KMS-11 (cell line): ENCODE measurements at regions not wholly inside any gene's neighbourhood (a gene's known extent, or its start where the extent isn't known, plus 50 kb on each side); places are given as distances from the start of the nearest gene placed in this dataset.

Source experiments
- H2AFZ ChIP-seq: fragments of 200-600 bp; sonication (generic); 2 replicates; pipeline ENCODE4 v1.6.1; 2016; ENCODE audit warnings: antibody characterized with exemption, mixed run types, low read depth
- H3K27ac ChIP-seq: fragments of 200-600 bp; sonication (generic); 2 replicates; pipeline ENCODE4 v1.6.1; 2016; ENCODE audit warnings: mild to moderate bottlenecking, mixed run types
- H3K27me3 ChIP-seq: fragments of 200-600 bp; sonication (generic); 2 replicates; pipeline ENCODE4 v1.6.1; 2017; ENCODE audit warnings: mild to moderate bottlenecking, low read depth, mixed run types, moderate library complexity; ENCODE audit not compliant: insufficient read depth
- H3K36me3 ChIP-seq: fragments of 200-600 bp; sonication (generic); 2 replicates; pipeline ENCODE4 v1.6.1; 2017; ENCODE audit warnings: mild to moderate bottlenecking, mixed run types; ENCODE audit not compliant: insufficient read depth
- H3K4me1 ChIP-seq: fragments of 200-600 bp; sonication (generic); 2 replicates; pipeline ENCODE4 v1.6.1; 2016; ENCODE audit warnings: mild to moderate bottlenecking, low read depth, mixed run types; ENCODE audit not compliant: poor library complexity, severe bottlenecking
- H3K4me2 ChIP-seq: fragments of 200-600 bp; sonication (generic); 2 replicates; pipeline ENCODE4 v1.7.0; 2016; ENCODE audit warnings: mild to moderate bottlenecking, mixed run types
- H3K4me3 ChIP-seq: fragments of 200-600 bp; sonication (generic); IDR thresholded peaks from 2 replicates; pipeline ENCODE4 v1.6.1; 2017; ENCODE audit warnings: low read depth, low read length, mixed read lengths; ENCODE audit not compliant: insufficient read depth
- H3K79me2 ChIP-seq: fragments of 200-600 bp; sonication (generic); 2 replicates; pipeline ENCODE4 v1.6.1; 2016; ENCODE audit warnings: low read depth, mixed run types; ENCODE audit not compliant: insufficient read depth
- H3K9ac ChIP-seq: fragments of 200-600 bp; sonication (generic); 2 replicates; pipeline ENCODE4 v1.6.1; 2016; ENCODE audit warnings: mild to moderate bottlenecking, mixed run types
- H4K20me1 ChIP-seq: fragments of 200-600 bp; sonication (generic); 2 replicates; pipeline ENCODE4 v1.6.1; 2016; ENCODE audit warnings: mild to moderate bottlenecking, mixed run types; ENCODE audit not compliant: insufficient read depth
- TF ChIP-seq, protein P1 (sequence below): fragments of 200-600 bp; sonication (generic); conservative IDR thresholded peaks from 2 replicates; pipeline ENCODE4 v1.6.1; 2017; ENCODE audit warnings: low read depth, mild to moderate bottlenecking, antibody characterized with exemption, low read length, moderate library complexity, mixed read lengths

DNA sequence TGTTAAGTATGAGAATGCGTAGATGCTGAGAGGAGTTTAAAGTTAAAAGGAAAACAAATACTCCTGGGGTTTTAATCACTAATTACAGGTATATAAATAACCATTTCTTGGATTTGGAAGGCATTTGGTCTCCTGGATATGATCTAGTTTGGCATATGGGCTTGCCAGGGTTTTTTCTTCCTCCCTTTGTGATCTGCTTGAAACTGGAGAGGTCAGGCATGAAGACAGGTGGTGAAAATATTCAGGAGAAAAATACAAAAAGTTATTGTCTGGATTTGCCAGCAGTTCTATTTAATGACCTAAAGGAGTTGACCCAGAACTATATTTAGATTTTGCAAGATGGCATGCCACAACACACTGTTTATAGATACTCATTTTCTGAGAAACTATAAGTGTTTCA, 136.3 kb downstream of the DIPK2A start:
- H3K9ac ChIP-seq: no peak overlapping the region
- peaks cover 29% of the 10 kb centered on the region for H3K4me1 ChIP-seq
- H3K4me3 ChIP-seq: no peak overlapping the region
- TF ChIP-seq, protein P1, sequence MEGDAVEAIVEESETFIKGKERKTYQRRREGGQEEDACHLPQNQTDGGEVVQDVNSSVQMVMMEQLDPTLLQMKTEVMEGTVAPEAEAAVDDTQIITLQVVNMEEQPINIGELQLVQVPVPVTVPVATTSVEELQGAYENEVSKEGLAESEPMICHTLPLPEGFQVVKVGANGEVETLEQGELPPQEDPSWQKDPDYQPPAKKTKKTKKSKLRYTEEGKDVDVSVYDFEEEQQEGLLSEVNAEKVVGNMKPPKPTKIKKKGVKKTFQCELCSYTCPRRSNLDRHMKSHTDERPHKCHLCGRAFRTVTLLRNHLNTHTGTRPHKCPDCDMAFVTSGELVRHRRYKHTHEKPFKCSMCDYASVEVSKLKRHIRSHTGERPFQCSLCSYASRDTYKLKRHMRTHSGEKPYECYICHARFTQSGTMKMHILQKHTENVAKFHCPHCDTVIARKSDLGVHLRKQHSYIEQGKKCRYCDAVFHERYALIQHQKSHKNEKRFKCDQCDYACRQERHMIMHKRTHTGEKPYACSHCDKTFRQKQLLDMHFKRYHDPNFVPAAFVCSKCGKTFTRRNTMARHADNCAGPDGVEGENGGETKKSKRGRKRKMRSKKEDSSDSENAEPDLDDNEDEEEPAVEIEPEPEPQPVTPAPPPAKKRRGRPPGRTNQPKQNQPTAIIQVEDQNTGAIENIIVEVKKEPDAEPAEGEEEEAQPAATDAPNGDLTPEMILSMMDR: no peak
- H2AFZ ChIP-seq: no peak overlapping the region
- no peak overlapping the region for H3K4me2 ChIP-seq
- H3K27me3 ChIP-seq: no peaks in the 10 kb centered on the region
- H3K79me2 ChIP-seq: no peaks in the 10 kb centered on the region
- H4K20me1 ChIP-seq: no peaks in the 10 kb centered on the region
- no peaks in the 10 kb centered on the region for H3K36me3 ChIP-seq
- no peak overlapping the region for H3K27ac ChIP-seq

DNA sequence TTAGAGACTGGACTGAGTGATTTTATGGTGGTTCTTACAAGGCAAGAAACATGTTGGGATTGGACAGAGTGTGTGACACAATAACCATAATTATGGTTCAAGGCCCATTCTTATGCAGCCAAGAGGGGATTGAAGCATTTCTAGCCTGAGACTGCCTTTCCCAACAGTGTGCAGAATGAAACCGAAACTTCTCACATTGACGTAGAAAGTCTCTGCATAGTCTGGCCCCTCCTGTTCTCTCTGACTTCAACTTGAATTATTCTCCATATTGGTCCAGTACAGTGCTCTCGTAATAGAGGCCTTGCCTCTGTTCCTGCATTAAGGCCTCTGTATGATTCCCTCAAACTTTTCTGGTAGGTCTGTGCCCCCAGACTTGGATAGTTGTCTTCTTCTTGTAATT, 138.3 kb downstream of the DIPK2A start:
- Histone ChIP-seq H3K27me3 (no peaks in the 10 kb centered on the region), H3K36me3 (no peaks in the 10 kb centered on the region), H3K4me1 (peaks cover 41% of the 10 kb centered on the region), H3K27ac (peak overlapping the region; percentile 21; the same call in 1 of the 2 replicates), H2AFZ (peak overlapping the region; percentile 41), H3K9ac (no peak overlapping the region), H3K79me2 (no peaks in the 10 kb centered on the region), H3K4me2 (peak overlapping the region; percentile 94), H3K4me3 (no peak overlapping the region), H4K20me1 (no peaks in the 10 kb centered on the region)
- TF ChIP-seq, protein P1: no peak

DNA sequence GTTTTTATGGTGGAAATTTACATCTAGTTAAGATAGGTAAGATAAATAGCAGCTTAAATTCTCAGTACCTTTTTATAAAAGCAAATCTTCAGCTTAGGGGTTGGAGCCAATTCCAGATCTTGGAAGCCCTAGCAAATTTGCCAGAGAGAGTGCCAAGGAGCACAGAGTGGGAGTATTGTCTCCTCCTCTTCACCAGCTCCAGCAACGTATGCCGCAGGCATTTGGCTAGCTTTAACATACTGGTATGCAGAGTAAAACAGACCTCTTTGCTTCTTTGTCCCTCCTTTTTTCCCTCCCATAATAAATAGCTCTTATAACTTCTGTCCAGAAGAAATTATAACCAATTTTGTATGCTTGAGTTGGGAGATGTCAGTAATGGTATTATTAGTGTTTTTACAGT, 140.4 kb downstream of the DIPK2A start:
- H3K4me1 ChIP-seq: peaks cover 46% of the 10 kb centered on the region
- H3K27me3 ChIP-seq: no peaks in the 10 kb centered on the region
- no peak overlapping the region for H3K9ac ChIP-seq
- no peaks in the 10 kb centered on the region for H4K20me1 ChIP-seq
- no peak overlapping the region for H3K4me2 ChIP-seq
- H3K79me2 ChIP-seq: no peaks in the 10 kb centered on the region
- H3K36me3 ChIP-seq: no peaks in the 10 kb centered on the region
- TF ChIP-seq, protein P1: no peak
- H3K4me3 ChIP-seq: no peak overlapping the region
- no peak overlapping the region for H3K27ac ChIP-seq
- H2AFZ ChIP-seq: no peak overlapping the region

DNA sequence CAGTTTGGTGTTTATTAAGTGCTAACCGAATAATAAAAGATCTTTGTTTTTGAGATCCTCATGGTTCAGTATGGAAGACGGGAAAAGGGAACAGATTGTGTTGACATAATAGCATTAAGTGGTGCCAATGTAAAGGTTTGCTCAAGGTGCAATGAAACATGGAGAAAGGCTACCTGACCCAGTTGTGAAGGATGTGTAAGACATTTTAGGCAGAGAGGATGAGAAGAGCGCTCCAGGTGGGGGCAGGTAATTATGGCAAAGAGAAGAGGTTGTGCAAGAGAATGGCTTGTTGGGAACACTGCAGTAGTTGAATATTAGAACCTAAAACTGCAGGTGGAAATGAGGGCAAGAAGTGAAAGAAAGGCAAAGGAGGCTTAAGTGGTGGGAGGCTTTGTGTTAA, 140.8 kb downstream of the DIPK2A start:
- Histone ChIP-seq H3K36me3 (no peaks in the 10 kb centered on the region), H4K20me1 (no peaks in the 10 kb centered on the region), H3K4me2 (no peak overlapping the region), H3K9ac (no peak overlapping the region), H3K4me3 (no peak overlapping the region), H2AFZ (no peak overlapping the region), H3K4me1 (peaks cover 46% of the 10 kb centered on the region), H3K27me3 (no peaks in the 10 kb centered on the region), H3K79me2 (no peaks in the 10 kb centered on the region), H3K27ac (no peak overlapping the region)
- TF ChIP-seq, protein P1: no peak
